Activated naive CD4-positive, alpha-beta T cell treated with anti-CD3 and anti-CD28 coated beads, Interleukin-2, amount 50 U/mL, for 16 hours (primary cell): ENCODE measurements at regions not wholly inside any gene's neighbourhood (a gene's known extent, or its start where the extent isn't known, plus 50 kb on each side); places are given as distances from the start of the nearest gene placed in this dataset.
"Not testable (repeated sequence)": the region's sequence is repeated elsewhere in the genome, so short reads cannot be mapped to it uniquely, and the experiment has no call there.

Source experiments
- DNase-seq: peaks from one replicate; pipeline ENCODE4 v3.0.0-alpha.2; 2020

- no peak for DNase-seq
Measured at GRCh38 chr9:106060885-106061284, 366.5 kb downstream of the TMEM38B start.

- DNase-seq, result no peak
Measured at GRCh38 chr9:106062250-106062649, 367.9 kb downstream of the TMEM38B start.

- DNase-seq, result no peak
Measured at GRCh38 chr9:106065136-106065535, 370.8 kb downstream of the TMEM38B start.

GRCh38 chr9:106065579-106066214, 371.4 kb downstream of the TMEM38B start:
- no peak for DNase-seq

GRCh38 chr9:106066940-106067524, 372.7 kb downstream of the TMEM38B start:
- DNase-seq, result no peak

- DNase-seq, result no peak
Measured at GRCh38 chr9:106069241-106069640, 374.9 kb downstream of the TMEM38B start.

- no peak for DNase-seq
Measured at GRCh38 chr9:106072421-106072820, 378.1 kb downstream of the TMEM38B start.

GRCh38 chr9:106074006-106074405, 379.7 kb downstream of the TMEM38B start:
- DNase-seq, result no peak

- DNase-seq, result no peak
Measured at GRCh38 chr9:106075236-106075959, 381.1 kb downstream of the TMEM38B start.

GRCh38 chr9:106075960-106076327, 381.6 kb downstream of the TMEM38B start:
- DNase-seq, result no peak

GRCh38 chr9:106076711-106077110, 382.4 kb downstream of the TMEM38B start:
- no peak for DNase-seq

GRCh38 chr9:106077731-106078130, 383.4 kb downstream of the TMEM38B start:
- DNase-seq, result no peak

GRCh38 chr9:106082621-106083020, 388.3 kb downstream of the TMEM38B start:
- DNase-seq, result no peak

- no peak for DNase-seq
Measured at GRCh38 chr9:106084702-106085101, 390.4 kb downstream of the TMEM38B start.

GRCh38 chr9:106085479-106085878, 391.1 kb downstream of the TMEM38B start:
- DNase-seq, result no peak

GRCh38 chr9:106092083-106092482, 397.7 kb downstream of the TMEM38B start:
- DNase-seq, result no peak

- no peak for DNase-seq
Measured at GRCh38 chr9:106102821-106103220, 408.5 kb downstream of the TMEM38B start.

GRCh38 chr9:106104887-106105286, 410.5 kb downstream of the TMEM38B start:
- DNase-seq, result no peak

GRCh38 chr9:106106396-106106795, 412.1 kb downstream of the TMEM38B start:
- DNase-seq, result no peak

GRCh38 chr9:106107716-106108115, 413.4 kb downstream of the TMEM38B start:
- no peak for DNase-seq

GRCh38 chr9:106109706-106110105, 415.4 kb downstream of the TMEM38B start:
- not testable (repeated sequence) for DNase-seq

GRCh38 chr9:106110483-106110882, 416.1 kb downstream of the TMEM38B start:
- no peak for DNase-seq

GRCh38 chr9:106111039-106111730, 416.8 kb downstream of the TMEM38B start:
- no peak for DNase-seq

- DNase-seq, result no peak
Measured at GRCh38 chr9:106112935-106113334, 418.6 kb downstream of the TMEM38B start.
